NCI-H1092 treated with DMSO at 0.1 percent for 48 hours (cell line): ENCODE measurements at regions not wholly inside any gene's neighbourhood (a gene's known extent, or its start where the extent isn't known, plus 50 kb on each side); places are given as distances from the start of the nearest gene placed in this dataset.

Source experiments
- DNase-seq: peaks from one replicate; lab custom pipeline; 2025; lab: John Stamatoyannopoulos, UW

DNA sequence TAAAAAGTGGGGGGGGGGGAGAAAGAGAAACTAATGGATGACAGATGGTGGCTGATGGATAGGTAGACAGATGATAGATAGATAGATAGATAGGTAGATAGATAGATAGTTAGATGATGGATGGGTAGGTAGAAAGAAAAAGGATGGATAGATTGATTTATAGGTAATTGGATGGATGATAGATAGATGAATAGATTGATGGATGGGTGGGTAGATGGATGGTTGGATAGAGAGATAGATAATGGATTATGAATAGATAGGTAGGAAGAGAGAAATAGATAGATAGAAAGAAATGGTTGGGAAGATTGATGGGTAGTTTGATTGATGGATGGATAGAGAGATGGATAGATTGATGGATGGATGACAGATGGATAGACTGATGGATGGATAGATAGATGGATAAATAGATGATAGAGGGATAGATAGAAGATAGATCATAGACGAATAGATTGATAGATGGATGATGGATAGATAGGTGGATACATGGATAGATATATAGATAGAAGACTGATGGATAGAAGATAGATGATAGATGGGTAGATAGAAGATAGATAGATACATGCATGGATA lies 337.1 kb downstream of the C16orf95 start:
- DNase-seq: no peak

DNA sequence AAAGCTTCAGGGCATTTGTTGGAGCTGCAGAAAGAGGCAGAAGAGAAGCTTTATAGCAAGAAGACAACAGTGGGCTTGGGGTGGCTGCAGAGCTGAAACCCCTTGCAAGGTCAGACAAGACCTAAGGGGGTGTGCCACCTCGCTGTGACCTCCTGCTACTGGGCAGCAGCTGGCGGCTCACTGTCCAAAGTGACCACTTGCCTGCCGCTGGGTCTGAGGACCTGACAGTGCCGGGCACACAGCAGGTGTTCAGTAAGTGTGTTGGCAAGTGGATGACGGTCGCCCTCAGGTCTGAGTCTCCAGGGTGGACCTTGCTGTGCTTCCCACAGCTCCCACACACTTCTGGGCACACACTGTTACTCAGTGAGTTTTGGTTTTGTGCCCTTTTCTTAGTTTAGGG lies 336.5 kb downstream of the C16orf95 start:
- DNase-seq: no peak

DNA sequence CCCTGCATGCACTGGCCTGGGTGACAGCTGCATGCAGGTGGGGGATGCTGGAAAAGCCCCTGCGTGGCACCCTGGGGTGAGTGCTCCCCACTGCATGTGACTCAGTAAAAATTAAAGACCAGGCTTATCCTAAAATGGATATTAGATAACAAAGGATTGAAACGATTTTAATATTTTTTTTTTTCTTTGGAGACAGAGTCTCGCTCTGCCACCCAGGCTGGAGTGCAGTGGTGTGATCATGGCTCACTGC lies 334.9 kb downstream of the C16orf95 start:
- no peak for DNase-seq

DNA sequence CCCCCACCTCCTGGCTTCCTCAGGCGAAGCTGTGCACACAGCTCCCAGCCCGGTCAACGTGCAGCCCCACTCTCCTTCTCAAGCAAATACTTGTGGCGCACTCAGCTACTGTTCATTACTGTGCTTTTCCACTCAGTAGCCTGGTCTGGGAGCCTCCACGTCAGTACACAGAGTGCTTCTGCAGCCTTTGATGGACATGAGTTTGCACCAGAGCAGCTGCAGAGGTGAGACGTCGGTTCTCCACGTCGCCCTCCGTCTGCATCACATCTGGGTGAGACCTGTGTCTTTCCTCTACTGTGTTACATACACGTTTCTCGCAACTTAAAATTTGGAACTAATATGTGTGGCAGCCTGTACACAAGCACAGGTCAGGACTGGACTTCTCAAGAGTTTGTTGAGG lies 334.3 kb downstream of the C16orf95 start:
- no peak for DNase-seq

DNA sequence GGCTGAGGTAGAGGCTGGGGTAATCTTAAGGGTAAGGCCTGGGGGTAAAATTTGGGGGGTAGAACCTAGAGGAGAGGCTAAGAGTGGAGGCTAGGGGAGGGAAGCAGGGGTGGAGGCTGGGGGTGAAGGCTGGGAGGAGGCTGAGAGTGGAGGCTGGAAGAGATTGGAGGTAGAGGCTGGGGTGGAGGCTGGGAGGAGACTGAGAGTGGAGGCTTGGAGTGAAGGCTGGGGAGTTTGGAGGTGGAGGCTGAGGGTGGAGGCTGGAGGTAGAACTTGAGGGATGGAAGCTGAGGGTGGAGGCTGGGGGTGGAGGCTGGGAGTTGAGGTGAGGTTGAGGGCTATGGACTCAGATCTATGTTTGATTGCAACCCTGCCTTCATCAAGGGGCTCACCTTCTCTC lies 333.6 kb downstream of the C16orf95 start:
- DNase-seq: no peak

DNA sequence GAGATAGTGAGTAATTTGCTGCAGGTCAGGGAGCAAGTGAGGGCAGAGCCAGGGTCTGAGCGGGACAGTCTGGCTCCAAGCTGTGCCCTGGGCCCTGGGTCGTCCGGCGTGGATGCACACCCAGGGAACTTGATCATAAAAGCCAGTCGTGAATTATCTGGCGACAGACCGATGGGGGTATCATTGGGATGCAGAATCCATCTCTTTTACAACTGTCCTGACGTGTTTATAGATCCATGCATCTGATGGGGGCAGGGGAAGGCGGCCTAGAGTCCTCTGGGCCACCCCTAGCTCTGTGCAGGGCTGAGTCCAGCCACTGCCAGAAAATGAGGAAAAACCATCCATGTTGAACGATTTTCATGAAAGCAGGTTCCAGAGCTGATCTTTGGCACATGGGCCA lies 332.8 kb downstream of the C16orf95 start:
- DNase-seq: no peak

DNA sequence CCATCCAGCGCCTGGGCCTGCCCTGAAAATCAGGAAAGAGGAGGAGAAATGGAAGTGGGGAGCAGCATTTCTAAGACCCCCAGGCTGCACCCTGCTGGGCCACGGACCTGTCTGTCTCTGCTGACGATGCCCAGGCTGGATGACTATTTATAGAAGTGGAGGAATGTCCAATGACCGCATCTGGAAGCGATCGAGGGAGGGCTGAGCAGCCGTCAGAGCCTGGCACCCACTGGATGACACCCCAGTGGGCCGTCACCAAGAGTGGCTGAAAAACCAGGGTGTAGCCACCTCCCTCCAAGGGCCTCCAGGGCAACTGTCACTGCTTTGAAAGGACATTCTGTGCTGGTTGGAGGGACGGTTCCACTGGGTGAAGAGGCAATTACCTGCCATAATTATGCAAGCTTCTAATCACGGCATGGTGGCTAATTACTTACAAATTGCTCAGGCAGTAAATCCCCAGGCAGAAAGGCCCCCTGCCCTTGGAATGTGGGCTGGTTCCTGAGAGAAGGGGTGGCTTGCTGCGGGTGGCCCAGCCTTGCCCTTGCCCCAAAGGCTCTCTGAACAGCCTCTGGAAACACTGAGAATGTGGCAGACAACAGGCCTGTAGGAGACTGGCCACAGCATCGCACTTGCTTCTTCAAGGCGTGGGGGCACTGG lies 332.1 kb downstream of the C16orf95 start:
- no peak for DNase-seq

DNA sequence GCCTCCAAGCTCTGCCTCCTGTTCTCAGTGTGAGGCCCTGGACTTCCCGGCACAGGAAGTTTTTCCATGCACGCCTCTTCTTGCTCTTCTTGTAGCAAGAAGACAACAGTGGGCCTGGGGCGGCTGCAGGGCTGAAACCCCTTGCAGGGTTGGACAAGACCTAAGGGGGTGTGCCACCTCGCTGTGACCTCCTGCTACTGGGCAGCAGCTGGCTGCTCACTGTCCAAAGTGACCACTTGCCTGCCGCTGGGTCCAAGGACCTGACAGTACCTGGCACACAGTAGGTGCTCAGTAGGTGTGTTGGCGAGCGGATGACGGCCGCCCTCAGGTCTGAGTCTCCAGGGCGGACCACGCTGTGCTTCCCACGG lies 331.6 kb downstream of the C16orf95 start:
- no peak for DNase-seq

DNA sequence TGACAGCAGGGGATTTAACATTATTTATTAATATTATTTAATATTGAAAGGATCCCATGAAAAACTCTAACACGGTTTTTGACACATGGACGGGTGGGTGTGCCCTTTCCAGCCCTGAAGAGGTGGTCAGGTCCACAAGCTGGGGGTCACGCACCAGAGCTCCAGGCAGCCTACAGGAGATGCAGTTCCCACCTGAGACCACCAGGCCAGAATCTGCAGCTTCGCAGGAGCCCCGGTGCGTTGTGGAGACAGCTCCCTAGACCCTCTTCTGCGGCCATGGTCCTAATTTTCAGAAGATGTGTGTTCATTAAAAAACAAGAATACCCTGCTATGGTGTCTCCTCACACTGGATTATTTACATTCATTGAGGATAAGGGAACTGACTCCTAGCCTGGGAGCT lies 331.1 kb downstream of the C16orf95 start:
- no peak for DNase-seq

DNA sequence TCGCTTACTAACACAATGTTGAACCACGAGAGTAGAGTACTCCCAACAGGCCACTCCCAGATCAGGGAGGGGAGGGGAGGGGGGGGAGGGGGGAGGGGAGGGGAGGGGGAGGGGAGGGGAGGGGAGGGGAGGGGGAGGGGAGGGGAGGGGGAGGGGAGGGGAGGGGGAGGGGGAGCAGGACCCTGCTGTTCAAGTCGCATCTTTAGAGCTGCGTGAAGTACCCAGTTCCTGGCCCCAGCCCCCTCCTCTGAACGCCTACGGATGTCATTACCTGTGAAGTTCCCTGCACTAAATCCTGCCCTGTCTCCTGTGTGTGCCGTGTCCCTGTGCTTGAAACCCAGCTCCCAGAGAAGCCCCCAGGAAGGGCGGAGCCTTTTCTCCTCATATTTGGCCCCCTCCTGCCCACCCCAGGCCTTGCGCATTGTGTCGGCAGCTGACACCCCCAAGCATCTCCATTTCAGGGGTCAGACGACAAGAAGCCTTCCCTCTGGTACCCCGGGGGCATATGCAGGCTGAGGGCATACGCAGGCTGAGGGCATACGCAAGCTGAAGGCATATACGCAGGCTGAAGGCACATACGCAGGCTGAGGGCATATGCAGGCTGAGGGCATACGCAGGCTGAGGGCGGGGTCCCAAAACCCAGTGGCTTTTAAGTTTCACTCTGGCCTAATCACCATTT lies 330.2 kb downstream of the C16orf95 start:
- no peak for DNase-seq

DNA sequence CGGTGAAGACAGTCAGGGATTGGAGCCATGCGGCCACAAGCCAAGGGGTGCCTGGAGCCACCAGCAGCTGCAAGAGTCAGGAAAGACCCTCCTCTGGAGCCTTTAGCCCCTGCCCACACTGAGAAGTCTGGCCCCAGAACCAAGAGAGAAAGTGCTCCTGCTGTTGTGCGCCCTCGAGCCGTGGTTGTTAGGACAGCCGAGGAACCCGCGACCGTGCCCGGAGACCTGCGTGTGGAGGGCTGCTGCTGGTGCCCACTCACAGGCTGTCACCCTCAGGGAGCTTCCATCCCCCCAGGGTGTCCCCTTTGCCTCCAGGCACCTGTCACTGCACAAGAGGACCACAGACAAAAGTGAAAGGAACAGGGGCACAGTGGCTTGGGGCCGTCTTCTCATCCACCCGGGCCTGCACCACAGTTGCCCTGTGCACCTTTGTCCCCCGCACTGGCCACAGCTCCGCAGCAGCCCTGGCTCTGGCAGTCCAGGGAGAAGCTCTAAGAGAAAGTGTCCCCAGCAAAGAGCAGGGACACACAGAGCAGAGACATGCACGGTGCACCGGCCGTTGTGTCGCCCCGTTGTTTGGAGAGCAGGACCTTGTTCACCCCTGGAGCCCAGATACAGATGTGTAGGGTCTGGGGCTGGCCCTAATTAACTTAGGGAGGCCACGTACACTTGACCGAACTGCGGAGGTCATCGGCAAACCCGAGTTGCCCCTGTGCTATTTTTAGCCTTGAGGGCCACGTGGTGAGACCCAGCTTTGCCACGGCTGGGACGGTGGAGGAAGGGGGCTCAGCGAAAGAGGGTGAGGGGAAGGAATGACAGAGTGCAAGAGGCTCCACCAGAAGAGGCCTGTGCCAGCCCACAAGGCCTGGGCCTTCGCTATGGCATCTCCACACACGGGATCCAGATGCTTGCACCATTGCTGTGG lies 329.2 kb downstream of the C16orf95 start:
- DNase-seq: no peak

DNA sequence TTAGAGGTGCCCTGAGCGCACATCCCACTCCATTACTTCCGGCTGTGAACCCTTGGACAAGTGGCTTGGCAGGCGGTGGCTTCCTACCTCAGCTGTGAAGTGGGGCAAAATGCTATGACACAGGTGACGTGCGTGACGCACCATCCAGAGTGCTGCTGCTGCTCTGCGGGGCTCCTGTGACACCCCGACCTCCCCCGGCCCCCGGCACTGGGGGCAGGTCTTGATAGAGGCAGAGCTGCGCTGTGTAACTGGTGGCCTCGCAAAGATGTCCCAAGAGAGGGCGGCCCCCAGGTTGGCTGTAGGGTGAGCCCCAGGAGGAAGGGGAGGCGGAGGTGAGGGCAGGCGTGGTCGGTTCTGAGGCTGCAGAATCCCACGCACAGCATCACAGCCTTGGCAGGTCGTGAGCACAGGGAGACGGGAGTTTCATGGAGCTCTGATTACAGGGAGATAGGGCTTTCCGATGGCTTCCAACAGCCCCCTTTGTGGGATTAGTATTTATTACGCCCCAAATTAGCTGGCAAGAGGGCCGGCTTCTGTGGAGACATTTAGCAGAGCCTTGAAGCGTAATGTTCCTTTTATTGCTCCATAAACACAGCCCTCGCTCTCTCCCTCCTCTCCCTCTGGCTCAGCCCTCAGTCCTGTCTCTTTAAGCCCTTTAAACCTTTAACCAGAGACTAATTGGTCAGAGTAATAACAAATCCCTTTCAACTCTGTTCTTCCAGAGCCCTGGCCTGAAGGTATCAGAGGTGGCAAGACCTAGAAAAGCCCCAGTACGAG lies 328.1 kb downstream of the C16orf95 start:
- DNase-seq: no peak

DNA sequence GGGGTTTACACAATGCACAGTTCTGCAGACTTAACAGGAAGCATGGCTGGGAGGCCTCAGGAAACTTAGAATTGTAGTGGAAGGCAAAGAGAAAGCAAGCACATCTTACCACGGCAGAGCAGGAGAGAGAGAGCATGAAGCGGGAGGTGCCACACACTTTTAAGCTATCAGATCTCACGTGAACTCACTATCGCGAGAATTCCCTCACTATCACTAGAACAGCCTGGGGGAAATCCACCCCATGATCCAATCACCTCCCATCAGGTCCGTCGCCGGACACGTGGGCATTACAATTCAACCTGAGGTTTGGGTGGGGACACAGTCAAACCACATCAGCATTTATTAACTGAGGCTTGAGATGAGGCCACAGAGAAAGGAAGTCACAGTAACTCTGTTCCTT lies 326.7 kb downstream of the C16orf95 start:
- no peak for DNase-seq

DNA sequence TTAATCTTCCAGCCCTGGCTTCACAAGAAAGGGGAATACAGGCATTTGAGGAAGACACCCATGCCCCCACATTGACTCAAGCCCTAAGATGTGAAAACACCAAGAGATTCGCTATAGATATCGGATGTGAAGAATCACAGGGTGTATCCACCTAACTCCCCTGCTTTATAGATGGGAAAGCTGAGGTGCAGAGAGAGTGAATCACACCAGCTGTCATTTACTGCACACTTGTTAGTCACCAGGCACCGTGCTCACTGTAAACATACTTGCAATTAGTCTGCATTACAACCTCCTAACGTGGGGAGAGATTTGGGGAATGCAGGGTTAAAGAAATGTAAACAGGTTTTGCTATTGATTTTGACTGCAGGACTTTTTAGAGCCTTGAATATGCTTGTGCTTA lies 325.5 kb downstream of the C16orf95 start:
- DNase-seq: no peak

DNA sequence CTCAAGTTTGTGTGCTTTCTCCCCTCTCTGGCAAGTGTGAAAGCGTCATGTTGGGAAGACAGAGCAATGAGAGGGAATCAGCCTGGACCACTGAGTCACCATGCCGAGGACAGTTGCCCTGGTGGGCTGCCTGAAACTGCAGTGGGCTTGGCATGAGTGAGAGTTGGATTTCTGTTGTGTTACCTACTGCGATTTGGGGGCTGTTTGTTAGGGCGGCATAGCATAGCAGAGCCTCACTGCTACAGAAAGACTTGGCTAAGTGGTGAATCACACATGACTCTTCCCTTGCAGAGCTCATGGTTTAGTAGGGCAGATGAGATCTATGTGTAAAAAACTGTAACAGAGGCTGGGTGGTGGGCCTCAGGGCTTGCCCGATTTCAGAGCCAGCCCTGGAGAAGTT lies 324.6 kb downstream of the C16orf95 start:
- DNase-seq: no peak

DNA sequence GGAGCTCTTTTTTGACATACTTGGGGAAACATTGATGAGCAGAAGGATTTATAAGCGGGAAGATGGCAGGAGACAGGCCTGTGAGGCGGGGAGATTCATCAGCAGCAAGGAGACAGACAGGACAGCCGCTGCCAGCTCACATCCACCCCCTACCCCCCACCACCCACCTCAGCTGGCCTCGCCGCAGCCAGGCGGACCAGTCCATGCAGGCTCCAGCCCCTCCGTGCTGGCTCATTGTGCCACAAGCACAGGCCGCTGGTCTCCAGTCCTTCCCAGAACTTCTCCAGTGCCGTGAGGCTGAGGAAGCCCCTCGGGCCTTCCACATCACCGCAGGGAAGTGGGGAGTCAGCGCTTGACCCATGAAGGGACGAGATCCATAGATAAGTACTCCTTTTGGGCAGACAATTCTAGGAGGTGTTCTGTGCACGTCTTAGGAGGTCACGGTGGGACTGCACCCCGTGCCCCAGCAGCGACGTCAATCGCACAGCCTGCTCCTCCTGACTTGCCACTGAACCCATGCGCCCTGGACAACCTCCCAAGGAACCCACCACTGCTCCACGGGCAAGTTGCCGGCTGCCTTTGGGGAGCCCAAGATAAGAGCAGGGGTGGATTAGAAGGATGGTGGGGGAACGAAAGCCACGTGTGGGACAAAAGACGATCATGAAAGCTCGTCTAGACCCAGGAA lies 323.6 kb downstream of the C16orf95 start:
- DNase-seq: no peak

DNA sequence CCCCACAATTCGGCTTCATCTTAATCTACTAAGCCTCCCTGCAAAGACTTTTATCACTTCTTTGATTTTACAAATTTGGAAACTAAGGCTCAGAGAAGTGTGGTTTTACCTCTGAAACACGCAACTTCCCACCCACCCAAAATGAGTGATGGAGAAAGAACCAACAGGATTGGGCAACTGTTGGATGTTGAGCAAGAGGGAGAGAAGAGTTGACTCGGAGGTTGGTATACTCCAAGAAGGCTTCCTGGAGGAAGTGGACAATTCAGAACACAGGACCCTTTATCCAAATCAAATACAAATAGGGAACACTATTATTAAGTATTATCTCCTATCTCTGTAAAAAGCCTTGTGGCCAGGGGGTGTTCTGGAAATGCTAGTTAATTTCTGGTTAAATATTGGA lies 323.0 kb downstream of the C16orf95 start:
- DNase-seq: no peak

DNA sequence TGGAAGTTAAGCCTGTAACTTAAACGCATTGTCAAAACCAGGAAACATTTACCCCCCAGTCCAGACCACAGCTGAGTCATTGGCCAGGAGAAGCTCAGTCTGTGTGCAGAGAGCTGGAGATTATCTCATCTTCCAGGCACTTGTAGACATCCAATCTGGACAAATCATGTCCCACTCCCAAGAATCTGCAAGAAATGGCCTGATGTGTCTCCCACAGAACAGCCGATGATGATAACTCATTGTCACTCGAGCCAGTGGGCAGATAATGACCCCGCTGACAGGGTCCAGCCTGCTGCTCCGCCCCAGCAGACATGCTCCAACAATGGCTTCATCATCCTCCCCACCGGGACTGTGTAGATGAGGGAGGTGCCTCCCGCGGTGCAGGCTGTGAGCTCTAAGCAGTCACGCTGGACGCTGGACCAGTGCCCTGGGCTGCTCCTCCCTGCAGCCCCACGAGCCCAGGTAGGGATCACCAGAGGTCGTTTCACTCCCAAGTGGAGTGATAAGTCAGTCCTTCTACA lies 322.5 kb downstream of the C16orf95 start:
- DNase-seq: no peak

DNA sequence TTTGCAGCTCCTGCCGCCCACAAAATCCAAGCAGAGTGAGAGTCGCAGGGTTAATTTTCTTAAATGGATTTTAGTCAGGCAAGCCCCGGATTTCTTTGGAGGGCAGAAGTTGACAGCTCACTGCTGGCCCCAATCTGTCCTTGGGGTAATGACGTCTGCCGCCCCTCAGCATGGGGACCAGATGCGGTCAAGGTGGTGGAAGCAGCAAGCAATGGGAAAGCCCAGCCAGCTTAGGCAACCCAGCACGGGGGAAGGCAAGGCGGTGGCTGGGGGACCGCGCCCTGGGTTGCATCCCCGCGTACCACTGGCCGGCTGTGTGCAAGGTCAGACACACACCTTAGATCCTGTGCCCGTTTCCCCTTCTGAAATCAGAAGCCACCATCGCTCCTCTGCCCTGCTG lies 321.7 kb downstream of the C16orf95 start:
- DNase-seq: no peak

DNA sequence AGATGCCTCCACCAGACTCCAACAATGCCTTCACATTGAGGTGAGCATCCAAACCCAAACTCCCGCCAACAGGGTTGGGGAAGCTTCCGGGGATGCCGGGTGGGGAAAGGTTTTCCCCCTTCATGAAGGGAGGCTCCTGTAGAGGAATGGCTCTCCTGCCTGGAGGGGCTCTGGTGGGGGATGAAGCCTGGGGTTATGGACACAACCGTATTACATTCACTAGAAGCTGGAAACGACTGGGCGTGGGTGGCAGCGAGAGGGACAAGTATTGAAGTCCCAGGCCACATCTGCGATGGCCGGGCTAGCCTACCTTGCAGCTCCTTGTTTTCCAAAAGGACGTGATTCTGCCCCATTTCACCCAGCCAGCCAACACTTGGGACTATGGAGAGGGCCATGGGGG lies 321.1 kb downstream of the C16orf95 start:
- DNase-seq: no peak

DNA sequence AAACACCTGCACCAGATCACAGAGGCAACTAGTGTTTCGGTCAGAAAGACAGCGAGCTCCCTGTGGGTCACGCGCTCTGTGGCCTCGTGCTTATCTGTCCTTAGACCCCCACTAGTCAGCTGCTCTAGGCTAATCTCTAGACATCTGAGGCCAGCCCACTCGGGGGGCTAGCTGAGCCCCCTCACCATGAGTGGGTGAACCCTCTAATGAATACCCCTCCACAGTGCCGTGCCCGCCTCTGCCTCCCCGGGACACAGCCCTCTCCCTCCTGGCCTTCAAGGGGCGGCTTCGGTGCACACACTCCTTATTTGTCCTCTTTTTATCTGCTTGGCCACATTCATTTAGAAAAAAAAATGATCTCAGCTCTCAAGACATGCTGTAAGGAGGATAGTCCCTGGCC lies 320.1 kb downstream of the C16orf95 start:
- DNase-seq: no peak
